ENCODE measurements at regions not wholly inside any gene's neighbourhood (a gene's known extent, or its start where the extent isn't known, plus 50 kb on each side); places are given as distances from the start of the nearest gene placed in this dataset.

DNA sequence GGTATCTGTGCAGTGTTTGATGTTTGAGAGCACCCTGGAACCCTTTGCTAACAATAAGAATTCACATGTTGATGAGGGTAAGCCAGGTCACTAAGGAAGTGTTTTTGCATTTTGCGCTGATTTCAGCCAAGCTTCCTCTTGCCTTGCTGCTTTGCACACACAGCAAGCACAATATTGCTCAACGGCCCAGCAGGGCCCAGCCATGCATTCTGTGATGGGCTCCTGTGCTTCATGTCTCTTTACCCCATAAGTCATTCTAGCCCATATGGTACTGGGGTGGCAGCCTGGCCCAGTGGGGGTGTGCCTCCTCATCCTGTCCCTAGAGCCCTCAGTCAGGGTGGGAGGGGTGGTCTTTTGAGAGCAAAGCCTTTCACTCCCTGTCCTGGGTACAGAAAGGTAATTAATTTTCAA, 481.3 kb downstream of the GADD45G start:
- Histone ChIP-seq H3K27me3 (no peaks in the 10 kb centered on the region), H3K4me3 (no peak overlapping the region), H3K27ac (no peak overlapping the region), H3K9me3 (no peaks in the 10 kb centered on the region), H3K36me3 (no peaks in the 10 kb centered on the region), H3K4me1 (no peaks in the 10 kb centered on the region)
- no peak for TF ChIP-seq POLR2AphosphoS5 (IDR thresholded peaks at IDR 0.05)
- intact Hi-C loops (cut with DNase I; ENCODE audit: low total_unique reads): no loop called here
- DNase-seq (ENCODE audit: low spot score in 2 of 2): no peak

DNA sequence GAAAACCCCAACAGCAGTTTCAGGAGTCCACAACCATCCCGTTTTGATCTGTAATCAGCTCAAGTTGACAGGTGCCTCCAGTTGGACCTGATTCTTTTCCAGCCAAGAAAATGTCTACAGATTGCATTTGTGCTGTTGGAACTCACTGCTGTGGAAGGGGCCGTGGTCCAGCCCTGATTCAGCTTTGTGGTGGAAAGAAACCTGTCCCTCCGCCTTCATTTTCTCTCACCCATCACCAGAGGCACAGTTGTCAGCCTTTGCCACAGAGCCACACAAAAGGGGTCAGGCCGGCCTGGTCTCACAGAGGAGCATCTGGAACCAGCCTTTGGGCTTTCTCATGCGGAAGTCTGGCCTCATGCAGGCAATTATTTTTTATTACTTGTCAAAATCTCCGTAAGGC, 483.6 kb downstream of the GADD45G start:
- intact Hi-C loops (cut with DNase I; ENCODE audit: low total_unique reads): no loop called here
- TF ChIP-seq POLR2A (IDR thresholded peaks at IDR 0.05) (no peak), POLR2AphosphoS5 (IDR thresholded peaks at IDR 0.05) (no peak)
- TF ChIP-seq, protein P1, sequence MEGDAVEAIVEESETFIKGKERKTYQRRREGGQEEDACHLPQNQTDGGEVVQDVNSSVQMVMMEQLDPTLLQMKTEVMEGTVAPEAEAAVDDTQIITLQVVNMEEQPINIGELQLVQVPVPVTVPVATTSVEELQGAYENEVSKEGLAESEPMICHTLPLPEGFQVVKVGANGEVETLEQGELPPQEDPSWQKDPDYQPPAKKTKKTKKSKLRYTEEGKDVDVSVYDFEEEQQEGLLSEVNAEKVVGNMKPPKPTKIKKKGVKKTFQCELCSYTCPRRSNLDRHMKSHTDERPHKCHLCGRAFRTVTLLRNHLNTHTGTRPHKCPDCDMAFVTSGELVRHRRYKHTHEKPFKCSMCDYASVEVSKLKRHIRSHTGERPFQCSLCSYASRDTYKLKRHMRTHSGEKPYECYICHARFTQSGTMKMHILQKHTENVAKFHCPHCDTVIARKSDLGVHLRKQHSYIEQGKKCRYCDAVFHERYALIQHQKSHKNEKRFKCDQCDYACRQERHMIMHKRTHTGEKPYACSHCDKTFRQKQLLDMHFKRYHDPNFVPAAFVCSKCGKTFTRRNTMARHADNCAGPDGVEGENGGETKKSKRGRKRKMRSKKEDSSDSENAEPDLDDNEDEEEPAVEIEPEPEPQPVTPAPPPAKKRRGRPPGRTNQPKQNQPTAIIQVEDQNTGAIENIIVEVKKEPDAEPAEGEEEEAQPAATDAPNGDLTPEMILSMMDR (IDR thresholded peaks at IDR 0.05): no peak
- Histone ChIP-seq H3K27me3 (no peaks in the 10 kb centered on the region), H3K27ac (no peak overlapping the region), H3K4me1 (no peaks in the 10 kb centered on the region), H3K9me3 (no peaks in the 10 kb centered on the region), H3K36me3 (no peaks in the 10 kb centered on the region), H3K4me3 (no peak overlapping the region)
- no peak for DNase-seq (ENCODE audit: low spot score in 2 of 2)

DNA sequence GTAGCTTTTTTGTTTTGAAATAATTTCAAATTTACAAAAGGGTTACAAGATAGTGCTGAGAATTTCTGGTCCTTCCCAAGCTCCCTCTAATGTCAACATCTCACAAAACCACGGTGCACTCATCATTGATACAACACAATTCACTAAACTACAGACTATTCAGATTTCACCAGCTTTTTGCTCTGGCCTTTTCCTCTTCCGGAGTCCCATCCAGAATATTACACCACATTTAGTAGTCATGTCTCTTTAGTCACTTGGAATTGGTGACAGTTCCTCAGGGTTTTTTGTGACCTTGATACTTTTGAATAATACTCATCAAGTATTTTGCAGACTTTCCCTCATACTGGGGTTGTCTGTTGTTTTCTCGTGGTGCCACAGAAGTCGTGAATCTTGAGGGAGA, 484.0 kb downstream of the GADD45G start:
- TF ChIP-seq, protein P1 (IDR thresholded peaks at IDR 0.05): no peak
- TF ChIP-seq POLR2AphosphoS5 (IDR thresholded peaks at IDR 0.05) (no peak), POLR2A (IDR thresholded peaks at IDR 0.05) (no peak)
- intact Hi-C loops (cut with DNase I; ENCODE audit: low total_unique reads): no loop called here
- H3K4me1 ChIP-seq: no peaks in the 10 kb centered on the region

DNA sequence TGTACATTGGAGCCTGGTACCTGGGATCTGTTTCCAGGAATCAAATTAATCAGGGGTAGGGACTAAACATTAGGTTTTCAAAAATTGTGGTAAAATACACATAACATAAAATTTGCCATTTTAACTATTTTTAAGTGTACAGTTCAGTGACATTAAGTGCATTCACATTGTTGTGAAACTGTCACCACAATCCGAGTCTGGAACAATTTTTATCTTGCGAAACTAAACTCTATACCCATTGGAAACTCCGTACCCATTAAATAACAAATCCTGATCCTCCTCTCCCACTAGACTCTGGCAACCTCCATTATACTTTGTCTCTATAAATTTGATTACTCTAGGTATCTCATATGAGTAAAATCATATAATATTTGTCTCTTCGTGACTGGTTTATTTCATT, 486.2 kb downstream of the GADD45G start:
- Histone ChIP-seq H3K27ac (no peak overlapping the region), H3K9me3 (no peaks in the 10 kb centered on the region), H3K4me3 (no peak overlapping the region), H3K27me3 (no peaks in the 10 kb centered on the region), H3K4me1 (no peaks in the 10 kb centered on the region), H3K36me3 (no peaks in the 10 kb centered on the region)
- intact Hi-C loops (cut with DNase I; ENCODE audit: low total_unique reads): no loop called here
- TF ChIP-seq POLR2A (IDR thresholded peaks at IDR 0.05): no peak
- no peak for TF ChIP-seq POLR2AphosphoS5 (IDR thresholded peaks at IDR 0.05)
- TF ChIP-seq, protein P1 (IDR thresholded peaks at IDR 0.05): no peak
- DNase-seq (ENCODE audit: low spot score in 2 of 2): no peak

More for the DNA sequence above, 484.0 kb downstream of the GADD45G start:
- Histone ChIP-seq H3K4me3 (no peak overlapping the region), H3K27me3 (no peaks in the 10 kb centered on the region), H3K36me3 (no peaks in the 10 kb centered on the region), H3K27ac (no peak overlapping the region), H3K9me3 (no peaks in the 10 kb centered on the region)
- no peak for DNase-seq (ENCODE audit: low spot score in 2 of 2)

DNA sequence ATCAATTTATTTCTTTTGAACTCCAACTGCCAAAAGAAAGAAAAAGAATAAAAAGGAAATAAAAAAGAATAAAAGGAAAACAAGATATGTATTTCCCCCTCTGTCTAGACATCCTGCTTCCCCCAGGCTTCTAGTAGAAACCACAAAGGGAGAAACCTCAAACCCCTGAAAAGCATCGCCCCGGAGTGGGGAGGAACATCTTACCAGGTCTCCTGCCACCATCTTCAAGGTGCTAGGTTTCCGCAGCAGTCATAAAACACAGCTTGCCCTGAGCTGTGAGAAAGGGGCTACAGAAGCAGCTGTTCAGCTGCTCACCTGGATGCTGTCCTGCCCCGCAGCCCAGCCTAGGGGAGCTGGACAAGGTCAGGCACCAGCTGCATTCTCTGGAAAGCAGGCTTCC, 487.7 kb downstream of the GADD45G start:
- Histone ChIP-seq H3K4me1 (no peaks in the 10 kb centered on the region), H3K36me3 (no peaks in the 10 kb centered on the region), H3K4me3 (no peak overlapping the region), H3K27ac (no peak overlapping the region), H3K9me3 (no peaks in the 10 kb centered on the region), H3K27me3 (no peaks in the 10 kb centered on the region)
- TF ChIP-seq, protein P1 (IDR thresholded peaks at IDR 0.05): no peak
- no peak for TF ChIP-seq POLR2AphosphoS5 (IDR thresholded peaks at IDR 0.05)
- no peak for DNase-seq (ENCODE audit: low spot score in 2 of 2)
- intact Hi-C loops (cut with DNase I; ENCODE audit: low total_unique reads): no loop called here

DNA sequence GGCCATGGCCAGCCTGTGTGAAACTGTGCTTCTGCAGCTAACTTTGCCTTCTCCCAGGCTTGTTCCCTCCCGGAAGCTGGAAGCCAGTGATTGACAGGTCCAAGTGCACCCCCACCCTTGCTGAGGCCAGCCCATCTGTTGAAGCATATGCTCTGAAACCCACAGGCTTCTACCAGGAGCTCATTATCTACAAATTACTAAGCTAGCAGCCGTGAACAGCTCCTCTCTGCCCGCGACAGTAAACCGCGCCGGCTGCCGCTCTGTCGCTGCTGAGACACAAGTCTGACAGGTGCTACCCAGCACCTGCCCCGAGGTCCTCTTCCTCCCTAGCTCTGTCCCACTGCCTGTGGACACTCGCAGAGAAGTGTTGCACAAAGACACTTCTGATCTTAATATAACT, 490.9 kb downstream of the GADD45G start:
- no peaks in the 10 kb centered on the region for H3K9me3 ChIP-seq
- intact Hi-C loops (cut with DNase I; ENCODE audit: low total_unique reads): no loop called here
- H3K4me1 ChIP-seq: no peaks in the 10 kb centered on the region
- H3K4me3 ChIP-seq: no peak overlapping the region
- H3K27me3 ChIP-seq: no peaks in the 10 kb centered on the region
- no peak for DNase-seq (ENCODE audit: low spot score in 2 of 2)
- H3K27ac ChIP-seq: no peak overlapping the region
- no peaks in the 10 kb centered on the region for H3K36me3 ChIP-seq
- TF ChIP-seq POLR2AphosphoS5 (IDR thresholded peaks at IDR 0.05): no peak
- TF ChIP-seq POLR2A (IDR thresholded peaks at IDR 0.05): no peak
- TF ChIP-seq, protein P1 (IDR thresholded peaks at IDR 0.05): no peak

Measured in breast epithelium (tissue), 4 donors.